ENCODE measurements at regions not wholly inside any gene's neighbourhood (a gene's known extent, or its start where the extent isn't known, plus 50 kb on each side); places are given as distances from the start of the nearest gene placed in this dataset.
"Not testable (repeated sequence)": the region's sequence is repeated elsewhere in the genome, so short reads cannot be mapped to it uniquely, and the experiment has no call there.

DNA sequence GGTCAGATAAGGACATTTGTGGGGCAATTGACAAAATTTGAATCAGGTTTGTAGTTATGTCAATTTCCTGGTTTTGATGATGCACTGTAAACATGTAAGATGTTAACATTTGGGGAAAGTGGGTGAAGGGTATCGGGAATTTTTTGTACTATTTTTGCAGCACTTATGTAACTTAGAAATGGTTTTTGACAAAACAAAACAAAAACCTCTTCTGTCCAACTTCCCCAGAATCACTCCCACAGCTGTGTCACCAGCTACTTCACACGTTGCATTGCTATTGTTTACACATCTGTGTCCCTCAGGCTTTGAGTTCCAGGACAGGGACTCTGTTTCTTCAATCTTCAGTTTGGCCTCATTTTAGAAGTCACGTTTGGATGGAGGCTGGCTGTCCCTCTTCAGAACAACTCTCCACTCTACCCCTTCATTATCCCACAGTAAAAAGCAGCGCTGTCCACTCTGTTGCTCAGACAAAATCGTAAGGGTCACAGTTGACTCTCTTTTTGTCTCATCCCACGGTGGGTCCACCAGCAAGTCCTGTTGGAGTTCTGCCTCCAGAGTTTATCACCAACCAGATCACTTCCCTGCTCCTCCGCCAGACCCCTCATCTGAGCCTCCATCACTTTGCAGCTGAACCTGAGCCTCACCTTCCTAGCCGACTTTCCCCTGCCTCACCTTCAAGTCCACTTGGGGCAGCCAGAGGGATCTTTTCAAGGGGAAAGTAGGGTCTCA lies 63.2 kb downstream of the NENF start:
- no peak for DNase-seq (ENCODE audit: low read depth)

DNA sequence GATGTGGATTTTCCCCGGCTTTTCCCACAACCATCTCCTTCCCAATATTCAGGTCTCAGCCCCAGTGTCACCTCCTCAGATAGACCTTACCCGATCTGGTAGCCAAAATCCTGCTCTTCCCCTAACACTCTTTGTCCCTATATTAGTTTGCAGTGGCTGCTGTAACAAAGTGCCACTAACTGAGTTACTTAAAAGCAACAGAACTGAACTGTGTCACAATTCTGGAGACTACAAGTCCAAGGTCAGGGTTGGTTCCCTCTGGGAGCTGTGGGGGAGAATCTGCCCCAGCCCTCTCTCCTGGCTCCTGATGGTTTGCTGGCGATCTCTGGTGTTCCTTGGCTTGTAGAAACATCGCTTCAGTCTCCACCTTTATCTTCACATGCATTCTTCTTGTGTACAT lies 64.0 kb downstream of the NENF start:
- no peak for DNase-seq (ENCODE audit: low read depth)

DNA sequence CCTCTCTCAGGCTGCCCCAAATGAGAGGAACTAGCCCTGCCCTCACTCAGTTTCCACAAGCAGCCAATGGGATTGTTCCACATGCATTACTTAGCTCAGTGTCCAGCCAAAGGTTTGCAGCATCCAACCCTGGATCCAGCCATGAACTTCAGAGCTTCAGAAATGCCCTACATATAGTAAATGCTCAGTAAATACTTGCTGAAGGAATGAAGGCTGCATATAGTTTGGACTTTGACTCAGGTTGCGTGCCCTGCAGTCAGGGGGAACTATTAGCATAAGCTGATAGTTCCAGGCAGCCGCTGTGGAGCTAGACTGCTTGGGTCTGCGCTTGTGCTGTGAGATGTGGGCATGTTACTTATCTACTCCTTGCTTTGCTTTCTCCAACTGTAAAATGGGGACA lies 64.8 kb downstream of the NENF start:
- no peak for DNase-seq (ENCODE audit: low read depth)

DNA sequence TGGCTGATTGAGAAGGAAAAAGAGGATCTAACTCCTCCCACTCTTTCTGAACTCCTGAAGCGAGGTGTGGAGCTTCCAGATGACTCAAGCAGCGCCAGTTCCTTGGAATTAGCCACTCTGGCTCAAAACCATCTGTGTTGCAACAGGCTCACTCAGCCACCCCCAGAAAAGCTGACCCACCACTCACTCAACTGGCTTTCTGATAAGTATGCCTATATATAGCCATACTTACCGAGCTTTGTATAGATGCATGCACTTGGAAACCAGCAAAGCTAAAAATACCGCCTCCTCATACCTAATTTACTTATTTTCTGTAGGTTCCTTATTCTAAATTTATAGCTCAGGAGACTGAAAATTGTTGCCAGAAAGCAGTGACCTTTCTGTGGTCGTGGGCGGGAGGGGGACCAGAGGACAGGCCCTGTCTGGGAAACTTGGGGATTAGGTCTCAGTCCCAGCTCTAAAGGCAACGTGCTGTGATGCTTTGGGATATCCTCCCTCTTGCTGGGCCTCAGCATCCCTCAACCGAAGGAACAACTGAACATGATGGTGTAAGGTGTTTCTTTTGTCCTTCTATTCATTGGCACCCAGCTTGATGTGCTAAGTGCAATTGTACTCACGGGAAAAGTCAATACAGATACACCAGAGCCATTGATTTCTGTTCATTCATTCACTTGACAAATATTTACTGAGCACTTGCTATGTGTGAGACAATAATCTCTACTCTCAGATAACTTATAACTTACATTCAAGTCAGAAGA lies 65.7 kb downstream of the NENF start:
- DNase-seq (ENCODE audit: low read depth): no peak

DNA sequence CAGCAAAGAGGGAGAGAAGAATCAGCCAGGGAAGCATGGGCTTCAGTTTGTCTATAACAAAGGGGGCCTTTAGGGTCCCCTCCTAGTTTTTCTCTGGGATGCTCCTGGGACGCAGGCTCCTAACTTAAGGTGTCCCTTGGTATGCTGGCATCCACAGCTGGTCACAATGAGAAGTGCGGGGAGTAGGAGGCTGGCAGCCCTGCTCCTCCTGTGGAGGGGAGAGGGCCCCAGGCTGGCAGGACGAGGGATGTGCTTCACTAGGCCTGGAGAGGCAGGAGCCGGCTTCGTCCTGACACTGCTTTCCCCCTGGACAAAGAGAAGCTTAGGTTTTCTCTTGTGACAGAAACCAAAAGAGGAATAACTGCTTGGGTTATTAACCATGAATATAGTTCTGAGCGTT lies 67.6 kb downstream of the NENF start:
- no peak for DNase-seq (ENCODE audit: low read depth)

DNA sequence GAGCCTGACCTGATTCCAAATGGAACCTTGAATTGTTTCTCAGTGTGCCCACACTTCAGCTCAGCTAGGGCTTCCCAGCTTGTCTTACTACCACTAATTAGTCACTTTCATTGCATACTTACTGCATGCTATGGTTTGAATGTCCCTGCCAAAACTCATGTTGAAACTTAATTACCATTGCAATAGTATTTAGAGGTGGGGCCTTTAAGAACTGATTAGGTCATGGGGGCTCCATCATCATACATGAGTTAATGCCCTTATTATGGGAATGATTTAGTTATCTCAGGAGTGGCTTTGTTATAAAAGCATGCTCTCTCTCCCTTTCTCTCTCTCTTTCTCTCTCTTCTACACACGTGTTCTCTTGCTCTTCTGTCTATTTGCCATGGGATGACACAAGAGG lies 68.3 kb downstream of the NENF start:
- no peak for DNase-seq (ENCODE audit: low read depth)

DNA sequence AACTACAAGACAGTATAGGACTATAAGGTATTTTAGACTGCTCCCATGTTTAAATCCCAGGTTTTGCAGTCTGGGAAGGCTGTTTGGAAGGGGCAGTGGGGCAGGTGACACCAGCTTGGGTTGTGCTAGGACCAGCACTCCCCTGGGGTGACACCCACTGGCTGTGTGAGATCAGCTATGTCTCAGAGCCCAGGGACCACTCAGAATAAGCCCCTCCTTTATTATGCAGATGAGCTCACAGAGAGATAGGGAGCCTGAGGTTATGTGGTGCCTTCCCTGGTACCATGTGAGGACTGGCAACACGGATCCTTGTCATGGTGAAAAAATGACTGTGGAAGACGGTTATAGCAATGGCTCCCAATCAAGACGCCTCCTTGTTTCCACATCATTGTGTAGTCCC lies 71.0 kb downstream of the NENF start:
- DNase-seq (ENCODE audit: low read depth): no peak

DNA sequence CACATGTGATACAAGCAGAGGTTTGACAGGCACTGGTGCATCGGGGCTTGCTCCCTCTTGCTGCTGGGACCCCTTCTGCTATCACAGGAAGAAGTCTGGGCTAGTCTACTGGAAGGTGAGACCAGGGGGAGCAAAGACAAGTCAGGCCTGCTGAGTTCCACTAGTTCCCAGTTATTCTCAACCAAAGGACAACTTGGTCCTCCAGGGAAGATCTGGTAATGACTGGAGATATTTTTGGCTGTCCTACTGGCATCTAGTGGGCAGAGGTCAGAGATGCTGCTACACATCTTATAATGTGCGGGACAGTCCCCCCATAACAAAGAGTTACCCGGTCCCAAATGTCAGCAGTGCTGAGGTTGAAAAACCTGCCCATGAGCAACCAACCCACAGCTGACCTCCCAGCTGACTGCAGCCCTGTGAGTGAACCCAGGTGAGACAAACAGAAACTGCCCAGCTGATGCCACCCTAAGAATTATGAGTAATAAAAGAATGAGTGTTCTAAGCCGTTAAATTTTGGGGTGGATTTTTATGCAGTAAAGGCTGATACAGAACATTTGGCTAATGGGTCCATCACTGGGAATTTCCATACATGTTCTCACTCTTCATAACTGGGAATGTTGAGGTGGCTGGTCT lies 71.6 kb downstream of the NENF start:
- DNase-seq (ENCODE audit: low read depth): no peak

DNA sequence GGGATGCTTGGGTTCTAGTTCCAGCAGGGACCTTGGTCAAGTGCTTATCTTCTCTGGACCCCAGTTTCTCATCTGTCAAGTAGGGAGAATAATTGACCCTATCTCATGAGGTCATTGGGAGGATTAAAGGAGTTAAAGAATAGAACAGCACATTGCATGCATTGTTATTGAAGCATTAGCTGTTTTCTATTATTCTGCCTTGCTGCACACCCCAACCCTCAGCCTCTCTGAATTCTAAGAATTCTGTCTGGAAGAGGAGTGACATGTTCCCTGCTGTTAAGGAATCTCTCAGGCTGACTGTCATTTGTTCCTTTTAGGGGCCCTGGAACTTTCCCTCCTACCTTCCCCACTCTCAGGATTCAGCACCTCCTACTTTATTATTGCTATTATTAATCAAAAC lies 73.9 kb downstream of the NENF start:
- DNase-seq (ENCODE audit: low read depth): no peak

DNA sequence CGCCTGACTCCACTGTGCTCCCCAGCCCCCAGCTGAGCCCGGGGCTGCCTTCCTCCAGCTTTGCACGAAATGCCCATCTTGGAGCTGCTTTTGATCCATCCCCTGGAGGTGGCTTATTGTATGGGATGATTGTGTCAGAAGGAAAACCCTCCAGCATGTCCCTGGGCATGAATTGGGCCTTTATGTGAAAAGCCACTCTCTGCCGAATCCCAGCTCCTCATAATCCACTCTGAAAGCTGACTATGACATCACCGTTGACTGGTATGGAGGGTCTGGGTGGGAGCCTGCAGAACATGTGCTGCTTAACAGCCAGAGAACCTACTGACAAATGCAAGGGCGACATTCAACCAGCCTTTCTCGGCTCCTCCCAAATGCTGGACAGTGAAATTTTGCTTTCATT lies 74.6 kb downstream of the NENF start:
- DNase-seq (ENCODE audit: low read depth): no peak

DNA sequence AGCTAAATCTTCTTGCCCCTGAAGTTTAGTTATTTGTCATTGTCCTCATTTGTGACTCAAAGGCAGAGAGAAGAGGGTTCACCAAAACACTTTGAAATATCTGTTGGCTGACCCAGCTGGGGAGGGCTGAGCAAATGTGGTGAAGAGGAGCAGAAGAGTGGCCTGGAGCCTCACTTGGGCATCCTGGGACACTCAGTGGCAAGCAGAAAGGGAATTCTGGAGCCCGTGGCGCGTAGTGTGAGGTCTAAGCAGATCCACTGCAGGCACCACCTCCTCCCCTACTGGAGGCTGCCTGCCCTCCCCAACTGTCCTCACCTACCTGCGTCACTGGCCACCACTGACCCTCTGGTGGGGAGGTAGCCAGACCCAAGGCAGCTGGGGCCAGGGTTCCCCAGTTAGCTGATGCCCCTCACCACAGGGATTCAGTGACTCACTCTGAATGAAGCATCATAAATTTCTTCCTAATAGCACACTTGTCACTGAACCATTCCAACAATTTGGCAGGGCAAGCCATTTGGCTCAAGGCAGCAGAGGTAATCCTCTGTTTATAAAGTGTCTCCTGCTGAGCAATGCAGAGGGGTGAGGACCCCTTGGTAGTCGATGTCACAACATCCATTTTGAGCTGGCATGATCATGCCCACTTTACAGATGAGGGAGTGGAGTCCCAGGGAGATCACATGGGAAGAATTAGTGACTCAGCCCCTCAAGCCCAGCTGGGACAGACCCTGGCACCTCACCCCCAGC lies 80.3 kb downstream of the NENF start:
- DNase-seq (ENCODE audit: low read depth): no peak

DNA sequence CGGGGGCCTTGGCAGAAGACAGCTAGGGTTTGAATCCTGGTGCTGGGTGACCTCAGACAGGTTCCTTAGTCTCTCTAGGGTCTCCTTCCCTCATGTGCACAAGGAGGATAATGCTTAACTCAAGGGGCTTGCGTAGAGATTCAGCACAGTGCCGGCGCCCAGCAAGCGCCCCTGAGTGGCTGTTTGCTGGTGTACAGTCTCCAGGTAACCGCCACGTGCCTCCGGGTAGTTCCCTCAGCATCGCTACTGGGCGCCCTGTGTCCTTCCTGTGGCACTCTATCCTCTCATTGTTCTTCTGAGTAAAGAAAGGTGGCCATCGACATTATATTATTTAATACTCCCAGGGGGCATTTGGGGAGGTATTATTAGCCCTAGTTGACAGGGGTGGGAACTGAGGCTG lies 80.9 kb downstream of the NENF start:
- no peak for DNase-seq (ENCODE audit: low read depth)

DNA sequence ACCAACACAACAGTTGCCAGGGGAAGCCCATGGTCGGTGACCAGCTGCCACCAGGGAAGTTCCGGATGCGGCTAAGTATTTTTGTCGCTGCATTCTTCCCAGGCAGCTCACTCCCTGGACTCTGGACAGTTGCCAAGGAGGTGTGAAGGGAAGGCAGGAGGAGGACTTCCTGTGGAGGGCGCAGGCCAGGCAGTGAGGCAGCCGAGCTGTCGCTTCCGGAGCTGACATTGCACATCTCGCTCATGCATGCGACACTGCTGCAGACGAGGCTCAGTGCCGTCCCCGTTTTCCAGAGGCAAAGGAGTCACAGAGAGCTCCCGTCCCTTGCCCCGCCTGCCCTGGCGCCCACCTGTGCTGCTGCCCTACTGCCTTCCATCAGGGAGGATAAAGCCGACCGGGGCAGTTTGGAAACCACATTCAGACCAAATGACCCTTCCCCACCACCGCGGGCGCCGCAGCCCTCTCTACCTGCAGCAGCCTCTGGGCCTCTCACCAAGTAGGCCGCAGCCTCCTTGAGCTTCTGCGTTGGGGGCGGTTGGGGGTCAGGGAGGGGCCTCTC lies 81.4 kb downstream of the NENF start:
- DNase-seq (ENCODE audit: low read depth): no peak

DNA sequence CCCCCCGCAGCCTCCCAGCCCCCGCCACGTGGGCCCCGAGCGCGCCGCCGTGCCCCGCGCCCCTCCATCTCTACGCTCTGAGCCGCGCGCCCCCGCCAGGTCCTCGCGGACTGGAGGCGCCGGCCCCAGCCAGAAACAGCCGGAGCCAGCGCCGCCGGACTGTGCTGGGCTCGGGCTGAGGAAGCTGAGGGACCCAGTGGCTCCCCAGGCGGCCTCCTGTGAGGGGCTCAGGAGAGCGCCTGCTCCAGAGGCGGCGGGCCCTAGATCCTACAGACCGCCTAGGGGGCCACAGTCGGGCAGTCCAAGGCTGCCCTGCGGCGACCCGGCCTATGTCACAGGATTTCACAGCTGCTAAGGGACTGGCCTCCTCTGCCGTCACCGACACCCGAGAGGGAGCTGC lies 82.1 kb downstream of the NENF start:
- DNase-seq (ENCODE audit: low read depth): no peak

DNA sequence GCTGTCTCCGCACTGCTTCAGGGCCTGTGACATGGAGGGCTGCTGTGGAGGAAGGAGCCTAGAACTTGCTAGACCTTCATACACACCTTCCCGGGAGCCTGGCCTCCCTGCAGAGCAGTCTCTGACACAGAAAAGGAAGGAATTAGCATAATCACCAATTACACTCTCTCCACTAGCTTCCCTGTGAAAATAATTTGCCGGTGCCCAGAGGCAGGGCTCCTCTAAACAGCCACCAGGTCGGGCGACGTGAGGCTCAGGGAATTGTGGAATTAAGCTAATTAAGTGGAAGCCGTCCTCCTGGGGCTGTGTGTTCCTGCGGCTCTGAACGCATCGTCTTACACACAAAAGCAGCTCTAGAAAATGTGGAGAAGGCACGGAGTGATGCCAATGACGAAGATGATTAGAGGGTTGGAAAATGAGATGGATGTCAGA lies 82.6 kb downstream of the NENF start:
- DNase-seq (ENCODE audit: low read depth): no peak

DNA sequence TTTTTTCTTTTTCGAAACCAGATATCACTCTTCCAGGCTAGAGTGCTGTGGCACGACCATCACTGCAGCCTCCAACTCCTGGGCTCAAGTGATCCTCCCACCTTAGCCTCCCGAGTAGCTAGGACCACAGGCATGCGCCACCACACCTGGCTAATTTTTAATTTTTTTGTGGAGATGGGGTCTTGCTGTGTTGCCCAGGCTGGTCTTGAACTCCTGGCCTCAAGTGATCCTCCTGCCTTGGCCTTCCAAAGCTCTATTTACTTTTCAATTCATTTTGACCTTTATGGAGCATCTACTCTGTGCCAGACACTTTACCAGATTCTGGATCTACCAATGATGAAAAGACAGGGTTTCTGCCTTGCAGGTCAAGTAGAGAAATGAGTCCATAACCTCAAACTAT lies 83.3 kb downstream of the NENF start:
- not testable (repeated sequence) for DNase-seq (ENCODE audit: low read depth)

DNA sequence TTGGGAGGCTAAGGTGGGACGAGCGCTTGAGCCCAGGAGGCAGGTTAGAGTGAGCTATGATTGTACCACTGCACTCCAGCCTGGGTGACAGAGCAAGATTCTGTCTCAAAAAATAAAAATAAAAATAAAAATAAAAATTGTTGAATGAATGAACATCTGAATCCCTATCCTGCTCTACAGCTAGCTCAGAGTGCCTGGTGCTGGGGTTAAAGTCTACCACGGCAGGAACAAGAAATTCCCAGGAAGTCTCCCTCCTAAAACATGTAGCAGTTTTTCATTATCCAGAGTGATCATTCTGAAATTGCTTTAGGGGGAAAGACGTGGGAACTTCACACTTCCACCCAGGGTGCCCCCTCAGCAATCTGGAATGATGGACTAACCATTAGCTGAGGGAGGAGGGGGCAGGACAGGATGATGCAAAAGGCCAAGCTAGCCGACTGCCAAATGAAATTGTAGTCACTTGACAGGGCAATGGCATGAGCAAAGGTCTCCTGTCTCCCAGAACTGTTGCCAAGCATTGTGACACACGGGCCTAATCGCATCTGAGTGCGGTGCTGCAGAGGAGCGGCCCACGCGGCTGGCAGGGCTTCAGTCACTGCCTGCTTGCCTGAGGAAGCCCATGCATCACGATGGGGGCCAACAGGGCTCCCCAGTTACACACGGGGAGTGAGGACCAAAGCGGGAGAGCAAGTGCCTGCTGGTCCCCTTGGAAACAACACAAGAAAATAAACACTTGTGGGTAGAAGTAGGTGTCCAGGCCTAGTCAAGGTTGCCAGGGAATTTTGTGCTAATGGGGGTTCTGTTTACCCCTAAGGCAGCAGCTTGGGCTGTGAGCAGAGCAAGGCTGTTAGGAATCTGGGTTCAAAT lies 85.7 kb downstream of the NENF start:
- no peak for DNase-seq (ENCODE audit: low read depth)

DNA sequence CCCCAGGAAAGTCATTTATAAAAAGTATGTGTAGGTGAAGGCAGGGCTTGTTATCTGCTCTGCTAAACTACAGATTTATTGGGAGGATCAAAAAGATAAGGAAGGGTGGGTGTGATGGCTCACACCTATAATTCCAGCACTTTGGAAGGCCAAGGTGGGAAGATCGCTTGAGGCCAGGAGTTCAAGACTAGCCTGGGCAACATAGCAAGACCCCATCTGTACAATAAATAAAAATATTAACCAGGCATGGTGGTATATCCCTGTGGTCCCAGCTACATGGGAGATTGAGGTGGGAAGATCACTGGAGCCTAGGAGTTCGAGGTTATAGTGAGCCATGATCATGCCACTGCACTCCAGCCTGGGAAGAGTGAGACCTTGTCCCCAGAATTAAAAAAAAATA lies 86.4 kb downstream of the NENF start:
- no peak for DNase-seq (ENCODE audit: low read depth)

DNA sequence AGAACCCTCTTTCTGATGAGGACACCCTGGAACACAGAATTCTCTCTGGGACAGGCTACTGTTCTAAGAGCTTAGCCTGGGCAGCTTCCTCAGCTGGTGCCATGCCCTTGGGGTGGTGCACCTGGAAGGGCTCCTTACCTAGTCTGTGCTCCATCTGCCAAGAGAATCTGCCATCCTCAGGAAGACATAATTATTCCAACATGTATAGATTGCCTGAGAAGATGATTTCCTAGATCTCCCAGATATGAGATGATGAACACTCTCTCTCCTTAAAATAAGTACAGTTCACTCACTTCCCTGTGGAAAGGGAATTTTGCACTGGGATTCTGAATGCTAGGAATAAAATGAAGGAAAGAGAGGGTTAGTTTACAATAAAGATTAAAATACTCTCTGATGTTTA lies 87.6 kb downstream of the NENF start:
- no peak for DNase-seq (ENCODE audit: low read depth)

DNA sequence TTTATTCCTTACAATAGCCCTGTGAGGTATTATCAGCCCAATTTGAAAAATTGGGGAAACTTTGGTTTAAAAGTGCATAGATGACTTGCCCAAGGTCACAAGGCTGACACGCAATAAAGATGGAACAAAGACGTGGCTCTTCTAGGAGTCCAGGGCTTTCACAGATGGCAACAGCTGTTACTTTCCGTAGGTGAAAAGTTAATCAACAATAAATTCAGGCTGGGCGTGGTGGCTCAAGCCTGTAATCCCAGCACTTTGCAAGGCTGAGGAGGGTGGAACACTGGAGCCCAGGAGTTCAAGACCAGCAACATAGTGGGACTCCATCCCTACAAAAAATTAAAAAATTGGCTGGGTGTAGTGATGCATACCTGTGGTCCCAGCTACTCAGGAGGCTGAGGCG lies 87.8 kb upstream of the ATF3 start:
- DNase-seq (ENCODE audit: low read depth): no peak

DNA sequence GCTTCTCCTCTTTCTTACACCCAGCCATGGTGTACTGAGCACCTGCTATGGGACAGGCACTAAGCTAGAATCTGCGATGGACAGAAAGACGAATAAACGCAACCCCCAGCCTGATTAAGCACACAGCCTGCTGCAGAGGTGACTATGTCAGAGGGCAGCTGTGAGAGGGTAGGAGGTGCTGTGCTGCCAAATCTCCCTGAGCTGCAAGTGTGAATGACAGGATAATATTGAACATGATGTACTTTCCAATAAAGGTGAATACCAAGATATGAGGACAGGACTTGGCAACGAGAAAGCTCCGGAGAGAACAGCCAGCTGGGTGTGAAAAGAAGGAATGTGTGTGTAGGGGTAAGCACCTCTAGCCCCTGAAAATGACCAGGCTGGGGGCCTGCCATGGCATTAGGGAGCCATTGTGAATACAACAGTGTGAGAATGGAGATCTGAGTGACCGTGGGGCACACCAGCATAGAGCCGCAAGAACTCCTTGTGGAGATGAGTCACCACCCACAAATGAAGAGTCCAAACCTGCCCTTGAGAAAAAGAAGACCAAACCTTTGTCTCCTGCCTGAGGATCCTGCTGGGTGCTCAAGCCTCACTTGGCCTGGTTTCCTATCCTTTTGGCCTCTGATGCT lies 83.0 kb upstream of the ATF3 start:
- no peak for DNase-seq (ENCODE audit: low read depth)
